ENCODE measurements at regions not wholly inside any gene's neighbourhood (a gene's known extent, or its start where the extent isn't known, plus 50 kb on each side); places are given as distances from the start of the nearest gene placed in this dataset.

DNA sequence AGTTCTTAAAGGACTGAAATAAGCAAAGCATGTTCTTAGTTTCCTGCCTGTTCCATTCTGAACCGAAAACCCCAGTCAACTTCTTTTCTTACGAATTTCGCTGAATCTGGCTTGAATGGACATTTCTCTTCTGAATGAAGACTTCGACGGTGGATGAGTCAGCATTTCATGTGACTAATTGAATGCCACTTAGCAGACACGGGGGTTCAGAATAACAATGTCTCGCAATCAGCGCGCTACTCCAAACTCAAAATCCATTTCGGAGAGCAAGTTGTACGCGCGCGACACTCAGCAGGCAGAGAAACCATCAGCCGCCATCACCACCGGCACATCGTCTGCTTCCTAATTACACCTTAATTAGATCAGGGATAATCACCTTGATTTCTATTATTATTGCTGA lies 239.0 kb upstream of the KLF6 start:
- H3K4me3 ChIP-seq (replicated peaks; ENCODE audit: low read depth, low read length) = no peak overlapping the region
- no peak for DNase-seq (ENCODE audit: extremely low read depth, low read depth)
- TF ChIP-seq, protein P1, sequence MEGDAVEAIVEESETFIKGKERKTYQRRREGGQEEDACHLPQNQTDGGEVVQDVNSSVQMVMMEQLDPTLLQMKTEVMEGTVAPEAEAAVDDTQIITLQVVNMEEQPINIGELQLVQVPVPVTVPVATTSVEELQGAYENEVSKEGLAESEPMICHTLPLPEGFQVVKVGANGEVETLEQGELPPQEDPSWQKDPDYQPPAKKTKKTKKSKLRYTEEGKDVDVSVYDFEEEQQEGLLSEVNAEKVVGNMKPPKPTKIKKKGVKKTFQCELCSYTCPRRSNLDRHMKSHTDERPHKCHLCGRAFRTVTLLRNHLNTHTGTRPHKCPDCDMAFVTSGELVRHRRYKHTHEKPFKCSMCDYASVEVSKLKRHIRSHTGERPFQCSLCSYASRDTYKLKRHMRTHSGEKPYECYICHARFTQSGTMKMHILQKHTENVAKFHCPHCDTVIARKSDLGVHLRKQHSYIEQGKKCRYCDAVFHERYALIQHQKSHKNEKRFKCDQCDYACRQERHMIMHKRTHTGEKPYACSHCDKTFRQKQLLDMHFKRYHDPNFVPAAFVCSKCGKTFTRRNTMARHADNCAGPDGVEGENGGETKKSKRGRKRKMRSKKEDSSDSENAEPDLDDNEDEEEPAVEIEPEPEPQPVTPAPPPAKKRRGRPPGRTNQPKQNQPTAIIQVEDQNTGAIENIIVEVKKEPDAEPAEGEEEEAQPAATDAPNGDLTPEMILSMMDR (IDR thresholded peaks at IDR 0.05; ENCODE audit: low read depth, low read length, missing control alignments) = no peak

DNA sequence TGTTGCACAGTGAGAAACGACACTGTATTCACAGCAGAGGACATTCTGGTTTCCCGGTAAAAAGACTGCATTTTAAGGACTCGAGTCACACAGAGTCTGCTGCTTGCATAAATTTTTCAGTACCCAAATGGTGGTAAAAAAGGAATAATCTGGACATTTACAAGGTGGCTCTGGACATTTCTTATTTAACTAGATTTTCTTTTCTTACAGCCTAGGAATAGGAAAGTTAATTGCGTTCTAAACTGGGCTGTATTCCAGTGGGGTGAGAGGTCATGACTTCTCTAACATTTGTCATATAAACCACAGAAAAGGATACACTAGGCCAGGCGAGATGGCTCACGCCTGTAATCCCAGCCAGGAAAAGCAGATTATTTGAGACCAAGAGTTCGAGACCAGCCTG lies 237.5 kb upstream of the KLF6 start:
- TF ChIP-seq, protein P1 (IDR thresholded peaks at IDR 0.05; ENCODE audit: low read depth, low read length, missing control alignments) = no peak
- no peak for DNase-seq (ENCODE audit: extremely low read depth, low read depth)
- no peak overlapping the region for H3K4me3 ChIP-seq (replicated peaks; ENCODE audit: low read depth, low read length)

DNA sequence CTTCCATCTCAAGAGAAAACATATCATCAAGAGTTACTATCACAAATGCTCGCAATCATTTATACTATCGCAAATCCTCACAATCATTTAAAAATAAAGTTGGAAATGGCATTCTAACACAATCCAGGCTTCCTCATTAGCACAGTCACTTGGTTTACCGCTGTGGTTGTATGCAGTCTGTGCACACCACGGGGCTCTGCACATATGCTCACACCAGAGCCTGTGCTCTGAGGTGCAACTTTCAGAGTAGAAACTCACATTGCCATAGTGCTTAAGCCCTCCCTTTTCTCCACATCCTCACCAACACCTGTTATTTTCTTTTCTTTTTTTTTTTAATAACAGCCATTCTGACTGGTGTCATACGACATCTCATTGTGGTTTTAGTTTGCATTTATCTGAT lies 235.6 kb upstream of the KLF6 start:
- no peak overlapping the region for H3K4me3 ChIP-seq (replicated peaks; ENCODE audit: low read depth, low read length)
- TF ChIP-seq, protein P1 (IDR thresholded peaks at IDR 0.05; ENCODE audit: low read depth, low read length, missing control alignments) = no peak
- no peak for DNase-seq (ENCODE audit: extremely low read depth, low read depth)

DNA sequence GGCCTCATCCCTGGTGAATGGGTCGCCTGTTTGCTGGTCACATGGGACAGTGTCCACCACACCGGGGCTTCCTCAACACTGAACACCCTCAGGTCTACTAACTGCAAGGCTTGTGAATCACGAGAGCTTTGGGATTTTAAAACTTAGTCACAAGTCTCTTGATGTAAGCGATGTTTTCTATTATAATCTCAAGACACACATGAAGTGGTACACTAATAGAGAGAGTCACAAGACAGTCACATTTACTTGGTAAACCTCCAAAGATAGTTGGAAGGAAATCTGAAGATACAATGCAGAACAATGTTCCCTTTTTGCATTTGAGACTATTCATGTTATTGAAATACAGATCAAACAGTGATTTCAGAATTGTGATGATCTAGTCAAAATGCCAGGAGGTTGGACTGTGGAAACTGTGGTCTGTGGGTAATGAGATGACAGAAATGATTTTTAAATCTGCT lies 233.1 kb upstream of the KLF6 start:
- TF ChIP-seq, protein P1 (IDR thresholded peaks at IDR 0.05; ENCODE audit: low read depth, low read length, missing control alignments) = no peak
- DNase-seq (ENCODE audit: extremely low read depth, low read depth) = no peak
- no peak overlapping the region for H3K4me3 ChIP-seq (replicated peaks; ENCODE audit: low read depth, low read length)

DNA sequence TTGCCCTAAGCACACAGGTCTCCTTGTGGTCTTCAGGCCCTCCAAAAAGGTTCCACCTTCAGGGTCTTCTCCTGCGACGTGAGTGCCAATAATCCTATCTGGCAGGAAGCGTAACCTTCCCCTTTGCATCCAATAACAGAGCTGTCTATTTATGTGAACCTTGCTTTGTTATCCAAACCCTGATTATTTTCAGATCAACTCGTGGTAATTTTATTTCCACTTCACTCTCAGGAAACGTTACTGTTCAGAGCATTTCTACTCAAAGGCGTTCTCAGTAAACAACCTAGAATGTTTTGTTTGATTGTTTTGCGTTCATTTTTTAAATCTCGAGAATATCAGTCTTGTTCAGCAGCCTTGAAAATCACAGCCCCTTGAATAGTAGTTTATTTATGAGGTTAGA lies 232.3 kb upstream of the KLF6 start:
- no peak for DNase-seq (ENCODE audit: extremely low read depth, low read depth)
- TF ChIP-seq, protein P1 (IDR thresholded peaks at IDR 0.05; ENCODE audit: low read depth, low read length, missing control alignments) = no peak
- no peak overlapping the region for H3K4me3 ChIP-seq (replicated peaks; ENCODE audit: low read depth, low read length)

DNA sequence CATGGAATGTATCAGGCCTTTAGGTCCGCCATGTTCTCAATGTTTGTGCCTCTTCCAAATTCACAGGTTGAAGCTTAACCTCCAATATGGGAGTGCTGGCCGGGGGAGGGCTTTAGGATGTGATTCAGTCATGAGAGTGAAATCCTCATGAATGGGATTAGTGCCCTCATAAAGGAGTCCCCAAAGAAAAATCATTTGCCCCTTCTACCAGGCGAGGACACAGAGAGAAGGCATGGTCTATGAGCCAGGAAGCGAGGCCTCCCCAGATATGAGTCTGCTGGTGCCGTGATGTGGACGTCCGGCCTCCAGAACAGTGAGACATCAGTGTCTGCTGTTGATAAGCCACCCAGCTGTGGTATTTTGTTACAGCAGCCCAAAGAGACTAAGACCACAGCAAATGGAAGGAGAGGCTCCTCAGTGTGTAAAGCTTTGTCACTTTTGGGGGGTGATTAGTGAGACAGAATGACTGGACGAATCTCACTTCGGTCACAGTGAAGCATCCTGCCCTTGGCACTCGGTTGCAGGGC lies 231.3 kb upstream of the KLF6 start:
- no peak overlapping the region for H3K4me3 ChIP-seq (replicated peaks; ENCODE audit: low read depth, low read length)
- DNase-seq (ENCODE audit: extremely low read depth, low read depth) = no peak
- TF ChIP-seq, protein P1 (IDR thresholded peaks at IDR 0.05; ENCODE audit: low read depth, low read length, missing control alignments) = no peak

DNA sequence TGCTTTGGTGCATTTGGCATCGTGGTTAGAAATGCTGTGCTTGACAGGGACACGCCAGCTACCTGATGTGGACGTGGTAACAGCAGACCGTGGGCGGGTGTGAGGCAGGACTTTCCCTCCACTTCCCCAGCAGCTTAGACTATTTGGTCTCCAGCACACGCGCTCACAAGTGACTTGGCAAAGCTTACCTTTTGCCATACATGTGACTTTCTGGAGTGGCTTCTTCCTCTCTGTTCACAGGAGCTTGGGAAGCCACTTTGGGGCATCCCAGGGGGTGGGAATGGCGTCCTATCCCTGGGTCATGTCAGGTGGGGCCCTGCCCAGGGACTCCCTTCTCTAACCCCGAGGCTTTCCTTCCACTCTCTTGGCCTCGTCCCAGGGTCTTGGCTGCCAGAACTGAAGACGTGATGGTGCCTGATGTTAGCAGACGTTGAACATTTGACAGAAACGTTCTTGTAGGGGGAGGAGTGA lies 228.7 kb upstream of the KLF6 start:
- H3K4me3 ChIP-seq (replicated peaks; ENCODE audit: low read depth, low read length) = no peak overlapping the region
- TF ChIP-seq, protein P1 (IDR thresholded peaks at IDR 0.05; ENCODE audit: low read depth, low read length, missing control alignments) = no peak
- DNase-seq (ENCODE audit: extremely low read depth, low read depth) = no peak
